ENCODE measurements at regions not wholly inside any gene's neighbourhood (a gene's known extent, or its start where the extent isn't known, plus 50 kb on each side); places are given as distances from the start of the nearest gene placed in this dataset.

- Histone ChIP-seq H3K27me3 (ENCODE audit: insufficient read depth, low read length) (no peaks in the 10 kb centered on the region), H3K36me3 (ENCODE audit: insufficient read depth, low read length) (no peaks in the 10 kb centered on the region)
Observed at GRCh38 chr6:114793428-114793827, 450.6 kb upstream of the HS3ST5 start.

DNA sequence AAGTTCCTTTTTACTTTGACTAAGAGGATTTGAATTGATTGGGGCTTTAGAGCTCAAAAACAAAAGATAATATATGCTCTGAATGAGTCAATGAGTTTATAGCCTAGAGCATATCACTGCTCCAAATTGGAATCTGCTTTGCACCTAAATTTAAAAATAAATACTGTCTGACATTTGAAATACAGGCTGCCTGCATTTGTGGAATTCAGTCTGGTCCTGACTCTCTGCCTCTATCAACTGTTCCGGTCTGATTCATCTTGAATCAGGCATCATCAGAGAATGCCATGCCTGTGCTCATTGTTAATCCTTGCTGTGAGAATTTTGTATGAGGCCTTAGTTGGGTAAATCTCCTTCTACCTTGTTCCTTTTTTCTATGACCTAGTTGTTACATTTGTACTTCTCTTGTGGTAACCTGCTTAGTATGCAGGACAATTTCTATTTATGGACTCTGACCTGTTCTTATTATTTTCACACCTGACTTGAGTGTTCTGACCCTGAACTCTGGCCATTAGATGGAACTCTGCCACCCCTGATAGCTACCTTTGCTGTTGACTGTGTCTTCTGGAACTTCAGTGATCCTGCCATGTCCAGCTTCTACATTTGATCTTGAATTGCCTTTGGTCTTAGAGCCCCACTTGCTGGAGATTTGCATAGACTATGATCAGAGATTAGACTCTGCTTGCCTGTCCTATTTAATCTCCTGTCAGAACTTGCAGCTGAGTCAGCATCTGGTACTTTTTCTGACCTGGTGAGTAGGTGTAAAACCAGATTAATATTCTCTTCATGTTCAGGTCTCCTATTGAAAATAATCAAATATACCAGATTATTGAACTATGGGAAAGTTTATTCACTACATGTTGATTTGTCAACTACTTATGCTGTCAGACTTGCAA, 442.7 kb upstream of the HS3ST5 start:
- Histone ChIP-seq H3K27ac (ENCODE audit: low read depth, low read length) (no peak overlapping the region), H3K79me2 (ENCODE audit: control insufficient read depth, insufficient read depth, low read length, unreplicated experiment) (no peaks in the 10 kb centered on the region), H3K27me3 (ENCODE audit: insufficient read depth, low read length) (no peaks in the 10 kb centered on the region), H2AFZ (ENCODE audit: low read length, unreplicated experiment) (no peak overlapping the region), H3K4me1 (ENCODE audit: control insufficient read depth, insufficient read depth, low read length, unreplicated experiment) (no peaks in the 10 kb centered on the region), H3K4me3 (ENCODE audit: low read depth, low read length) (no peak overlapping the region), H3K36me3 (ENCODE audit: insufficient read depth, low read length) (no peaks in the 10 kb centered on the region)

More at GRCh38 chr6:114793428-114793827, 450.6 kb upstream of the HS3ST5 start:
- Histone ChIP-seq H3K27ac (ENCODE audit: low read depth, low read length) (no peak overlapping the region), H3K79me2 (ENCODE audit: control insufficient read depth, insufficient read depth, low read length, unreplicated experiment) (no peaks in the 10 kb centered on the region), H3K4me1 (ENCODE audit: control insufficient read depth, insufficient read depth, low read length, unreplicated experiment) (no peaks in the 10 kb centered on the region), H3K4me3 (ENCODE audit: low read depth, low read length) (no peak overlapping the region), H2AFZ (ENCODE audit: low read length, unreplicated experiment) (no peak overlapping the region)

GRCh38 chr6:114783783-114784182, 441.0 kb upstream of the HS3ST5 start:
- no peak overlapping the region for H2AFZ ChIP-seq (ENCODE audit: low read length, unreplicated experiment)
- no peak overlapping the region for H3K27ac ChIP-seq (ENCODE audit: low read depth, low read length)
- no peaks in the 10 kb centered on the region for H3K36me3 ChIP-seq (ENCODE audit: insufficient read depth, low read length)
- H3K79me2 ChIP-seq (ENCODE audit: control insufficient read depth, insufficient read depth, low read length, unreplicated experiment), result no peaks in the 10 kb centered on the region
- no peaks in the 10 kb centered on the region for H3K27me3 ChIP-seq (ENCODE audit: insufficient read depth, low read length)
- no peak overlapping the region for H3K4me3 ChIP-seq (ENCODE audit: low read depth, low read length)
- no peaks in the 10 kb centered on the region for H3K4me1 ChIP-seq (ENCODE audit: control insufficient read depth, insufficient read depth, low read length, unreplicated experiment)

- Histone ChIP-seq H3K4me1 (ENCODE audit: control insufficient read depth, insufficient read depth, low read length, unreplicated experiment) (no peaks in the 10 kb centered on the region), H2AFZ (ENCODE audit: low read length, unreplicated experiment) (no peak overlapping the region), H3K36me3 (ENCODE audit: insufficient read depth, low read length) (no peaks in the 10 kb centered on the region), H3K79me2 (ENCODE audit: control insufficient read depth, insufficient read depth, low read length, unreplicated experiment) (no peaks in the 10 kb centered on the region), H3K27me3 (ENCODE audit: insufficient read depth, low read length) (no peaks in the 10 kb centered on the region), H3K27ac (ENCODE audit: low read depth, low read length) (no peak overlapping the region), H3K4me3 (ENCODE audit: low read depth, low read length) (no peak overlapping the region)
Observed at GRCh38 chr6:114783083-114783482, 440.3 kb upstream of the HS3ST5 start.

- Histone ChIP-seq H3K27ac (ENCODE audit: low read depth, low read length) (no peak overlapping the region), H3K27me3 (ENCODE audit: insufficient read depth, low read length) (no peaks in the 10 kb centered on the region), H3K79me2 (ENCODE audit: control insufficient read depth, insufficient read depth, low read length, unreplicated experiment) (no peaks in the 10 kb centered on the region), H2AFZ (ENCODE audit: low read length, unreplicated experiment) (no peak overlapping the region), H3K4me3 (ENCODE audit: low read depth, low read length) (no peak overlapping the region), H3K36me3 (ENCODE audit: insufficient read depth, low read length) (no peaks in the 10 kb centered on the region), H3K4me1 (ENCODE audit: control insufficient read depth, insufficient read depth, low read length, unreplicated experiment) (no peaks in the 10 kb centered on the region)
Observed at GRCh38 chr6:114764866-114765265, 422.0 kb upstream of the HS3ST5 start.

GRCh38 chr6:114762145-114762544, 419.3 kb upstream of the HS3ST5 start:
- Histone ChIP-seq H3K36me3 (ENCODE audit: insufficient read depth, low read length) (no peaks in the 10 kb centered on the region), H3K27me3 (ENCODE audit: insufficient read depth, low read length) (no peaks in the 10 kb centered on the region), H2AFZ (ENCODE audit: low read length, unreplicated experiment) (no peak overlapping the region), H3K4me3 (ENCODE audit: low read depth, low read length) (no peak overlapping the region), H3K4me1 (ENCODE audit: control insufficient read depth, insufficient read depth, low read length, unreplicated experiment) (no peaks in the 10 kb centered on the region), H3K79me2 (ENCODE audit: control insufficient read depth, insufficient read depth, low read length, unreplicated experiment) (no peaks in the 10 kb centered on the region), H3K27ac (ENCODE audit: low read depth, low read length) (no peak overlapping the region)

- Histone ChIP-seq H3K27me3 (ENCODE audit: insufficient read depth, low read length) (no peaks in the 10 kb centered on the region), H3K27ac (ENCODE audit: low read depth, low read length) (no peak overlapping the region), H3K79me2 (ENCODE audit: control insufficient read depth, insufficient read depth, low read length, unreplicated experiment) (no peaks in the 10 kb centered on the region), H3K4me1 (ENCODE audit: control insufficient read depth, insufficient read depth, low read length, unreplicated experiment) (no peaks in the 10 kb centered on the region), H3K36me3 (ENCODE audit: insufficient read depth, low read length) (no peaks in the 10 kb centered on the region), H2AFZ (ENCODE audit: low read length, unreplicated experiment) (no peak overlapping the region), H3K4me3 (ENCODE audit: low read depth, low read length) (no peak overlapping the region)
Observed at GRCh38 chr6:114747995-114748625, 405.3 kb upstream of the HS3ST5 start.

GRCh38 chr6:114740547-114740946, 397.7 kb upstream of the HS3ST5 start:
- Histone ChIP-seq H2AFZ (ENCODE audit: low read length, unreplicated experiment) (no peak overlapping the region), H3K27ac (ENCODE audit: low read depth, low read length) (no peak overlapping the region), H3K36me3 (ENCODE audit: insufficient read depth, low read length) (no peaks in the 10 kb centered on the region), H3K27me3 (ENCODE audit: insufficient read depth, low read length) (no peaks in the 10 kb centered on the region), H3K79me2 (ENCODE audit: control insufficient read depth, insufficient read depth, low read length, unreplicated experiment) (no peaks in the 10 kb centered on the region), H3K4me3 (ENCODE audit: low read depth, low read length) (no peak overlapping the region), H3K4me1 (ENCODE audit: control insufficient read depth, insufficient read depth, low read length, unreplicated experiment) (no peaks in the 10 kb centered on the region)

DNA sequence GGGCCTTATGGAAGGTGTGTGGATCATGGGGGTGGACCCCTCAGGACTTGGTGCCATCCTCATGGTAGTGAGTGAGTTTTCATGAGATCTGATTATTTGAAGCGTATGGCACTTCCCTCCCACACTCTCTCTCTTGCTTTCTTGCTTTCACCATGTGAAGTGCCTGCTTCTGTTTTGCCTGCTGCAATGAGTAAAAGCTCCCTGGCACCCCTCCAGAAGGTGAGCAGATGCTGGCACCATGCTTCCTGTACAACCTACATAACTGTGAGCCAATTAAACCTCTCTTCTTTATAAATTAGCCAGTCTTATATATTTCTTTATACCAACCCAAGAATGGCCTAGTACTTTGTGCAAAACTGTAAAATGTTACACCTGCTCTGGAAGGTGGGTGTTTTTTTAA, 396.8 kb upstream of the HS3ST5 start:
- H3K27me3 ChIP-seq (ENCODE audit: insufficient read depth, low read length), result no peaks in the 10 kb centered on the region
- H3K4me1 ChIP-seq (ENCODE audit: control insufficient read depth, insufficient read depth, low read length, unreplicated experiment), result no peaks in the 10 kb centered on the region
- H2AFZ ChIP-seq (ENCODE audit: low read length, unreplicated experiment), result no peak overlapping the region
- H3K4me3 ChIP-seq (ENCODE audit: low read depth, low read length), result no peak overlapping the region
- H3K36me3 ChIP-seq (ENCODE audit: insufficient read depth, low read length), result no peaks in the 10 kb centered on the region
- no peaks in the 10 kb centered on the region for H3K79me2 ChIP-seq (ENCODE audit: control insufficient read depth, insufficient read depth, low read length, unreplicated experiment)
- H3K27ac ChIP-seq (ENCODE audit: low read depth, low read length), result no peak overlapping the region

DNA sequence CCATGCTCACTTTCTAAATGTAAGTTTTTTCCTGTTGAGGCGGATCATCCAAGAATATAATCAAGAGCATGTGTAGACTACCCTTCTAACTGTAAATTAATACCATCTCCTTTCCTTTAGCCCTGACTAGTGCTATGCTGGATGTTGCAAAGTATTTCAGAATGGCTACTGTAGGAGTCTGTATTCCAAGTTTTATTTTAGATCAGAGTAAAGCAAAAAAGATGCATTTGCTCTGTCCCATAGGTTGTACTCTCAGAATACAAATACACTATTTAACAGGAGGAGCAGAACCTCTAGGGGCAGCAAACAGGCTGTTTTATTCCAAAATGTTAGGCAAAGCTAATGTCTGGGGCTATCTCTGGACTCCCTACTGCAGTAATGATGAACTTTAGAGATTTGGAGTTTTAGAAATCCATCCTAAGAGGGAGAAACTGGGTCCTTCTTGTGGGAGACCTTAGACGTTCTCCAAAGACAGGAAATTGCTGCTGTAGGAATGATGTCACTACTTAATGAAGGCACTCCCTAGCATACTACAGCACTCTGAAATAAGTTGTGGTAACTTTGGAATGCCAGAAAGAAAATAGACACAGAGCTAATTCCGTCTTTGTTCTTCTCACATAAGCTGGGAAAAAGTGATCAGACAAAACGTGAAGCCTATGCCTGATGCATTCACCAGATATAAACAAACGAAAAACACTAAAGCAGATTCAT, 392.4 kb upstream of the HS3ST5 start:
- no peak overlapping the region for H3K4me3 ChIP-seq (ENCODE audit: low read depth, low read length)
- no peaks in the 10 kb centered on the region for H3K36me3 ChIP-seq (ENCODE audit: insufficient read depth, low read length)
- no peak overlapping the region for H2AFZ ChIP-seq (ENCODE audit: low read length, unreplicated experiment)
- no peaks in the 10 kb centered on the region for H3K4me1 ChIP-seq (ENCODE audit: control insufficient read depth, insufficient read depth, low read length, unreplicated experiment)
- H3K27ac ChIP-seq (ENCODE audit: low read depth, low read length), result no peak overlapping the region
- no peaks in the 10 kb centered on the region for H3K27me3 ChIP-seq (ENCODE audit: insufficient read depth, low read length)
- no peaks in the 10 kb centered on the region for H3K79me2 ChIP-seq (ENCODE audit: control insufficient read depth, insufficient read depth, low read length, unreplicated experiment)

Measured in ACC112 (cell line).